ENCODE measurements at regions not wholly inside any gene's neighbourhood (a gene's known extent, or its start where the extent isn't known, plus 50 kb on each side); places are given as distances from the start of the nearest gene placed in this dataset.
A peak's percentile ranks its signal among the peaks of the same experiment; 100 is the strongest.

DNA sequence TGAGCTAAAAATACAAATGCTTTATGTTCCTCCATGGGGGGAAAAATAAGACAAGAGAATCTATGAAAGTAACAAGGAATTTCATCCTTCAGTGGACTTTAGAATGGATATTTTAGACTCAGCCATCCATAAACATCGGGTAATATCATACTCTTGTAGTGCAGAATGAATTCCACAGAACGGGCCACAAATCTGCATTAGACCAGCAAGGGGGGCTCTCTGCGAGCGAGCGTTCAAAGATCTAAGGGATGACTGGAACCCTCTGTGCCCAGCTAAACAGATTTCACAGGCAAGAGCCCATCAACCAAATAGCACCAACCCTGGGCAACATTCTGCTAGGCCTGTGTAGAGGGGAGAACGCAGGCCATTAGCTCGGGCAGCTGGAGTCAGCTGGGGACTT is 537.9 kb upstream of the CDH11 start:
- TF ChIP-seq, protein P1, sequence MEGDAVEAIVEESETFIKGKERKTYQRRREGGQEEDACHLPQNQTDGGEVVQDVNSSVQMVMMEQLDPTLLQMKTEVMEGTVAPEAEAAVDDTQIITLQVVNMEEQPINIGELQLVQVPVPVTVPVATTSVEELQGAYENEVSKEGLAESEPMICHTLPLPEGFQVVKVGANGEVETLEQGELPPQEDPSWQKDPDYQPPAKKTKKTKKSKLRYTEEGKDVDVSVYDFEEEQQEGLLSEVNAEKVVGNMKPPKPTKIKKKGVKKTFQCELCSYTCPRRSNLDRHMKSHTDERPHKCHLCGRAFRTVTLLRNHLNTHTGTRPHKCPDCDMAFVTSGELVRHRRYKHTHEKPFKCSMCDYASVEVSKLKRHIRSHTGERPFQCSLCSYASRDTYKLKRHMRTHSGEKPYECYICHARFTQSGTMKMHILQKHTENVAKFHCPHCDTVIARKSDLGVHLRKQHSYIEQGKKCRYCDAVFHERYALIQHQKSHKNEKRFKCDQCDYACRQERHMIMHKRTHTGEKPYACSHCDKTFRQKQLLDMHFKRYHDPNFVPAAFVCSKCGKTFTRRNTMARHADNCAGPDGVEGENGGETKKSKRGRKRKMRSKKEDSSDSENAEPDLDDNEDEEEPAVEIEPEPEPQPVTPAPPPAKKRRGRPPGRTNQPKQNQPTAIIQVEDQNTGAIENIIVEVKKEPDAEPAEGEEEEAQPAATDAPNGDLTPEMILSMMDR (IDR thresholded peaks at IDR 0.05): no peak
- H3K4me1 Mint-ChIP-seq (ENCODE audit: low read depth): peaks cover 39% of the 10 kb centered on the region
- H3K27ac Mint-ChIP-seq (ENCODE audit: unreplicated experiment): no peak overlapping the region

DNA sequence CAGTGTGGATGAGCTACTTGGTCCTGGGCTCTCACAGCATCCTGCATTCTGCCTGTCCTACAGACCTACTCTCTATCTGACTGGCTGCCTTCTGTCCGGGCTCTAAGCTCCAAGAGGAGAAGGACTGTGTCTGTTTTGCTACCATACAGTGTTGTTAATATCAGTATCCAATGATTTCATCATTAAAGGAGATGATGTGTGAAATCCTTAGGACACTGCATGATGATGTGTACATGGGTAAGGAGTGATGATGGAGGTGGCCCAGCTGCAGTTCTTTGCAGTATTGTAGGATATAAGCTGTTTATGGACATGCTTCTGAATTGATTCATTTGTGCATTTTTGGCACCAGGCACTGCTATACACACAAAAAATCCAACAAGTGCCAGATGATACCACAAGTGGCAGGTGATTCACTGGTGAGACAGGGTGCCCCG is 536.9 kb upstream of the CDH11 start:
- H3K4me1 Mint-ChIP-seq (ENCODE audit: low read depth): peaks cover 30% of the 10 kb centered on the region
- H3K36me3 Mint-ChIP-seq (ENCODE audit: low read depth): no peaks in the 10 kb centered on the region
- H3K4me3 Mint-ChIP-seq (ENCODE audit: unreplicated experiment): no peak overlapping the region
- H3K27me3 Mint-ChIP-seq (ENCODE audit: low read depth): peaks cover 2% of the 10 kb centered on the region
- peak overlapping the region; percentile 75 for H3K27ac Mint-ChIP-seq (ENCODE audit: unreplicated experiment)
- H3K9me3 Mint-ChIP-seq (ENCODE audit: low read depth): no peaks in the 10 kb centered on the region
- DNase-seq (ENCODE audit: low spot score): no peak
- TF ChIP-seq, protein P1 (IDR thresholded peaks at IDR 0.05): no peak

More for the DNA sequence above, 537.9 kb upstream of the CDH11 start:
- H3K9me3 Mint-ChIP-seq (ENCODE audit: low read depth): no peaks in the 10 kb centered on the region
- H3K27me3 Mint-ChIP-seq (ENCODE audit: low read depth): peaks cover 2% of the 10 kb centered on the region
- H3K4me3 Mint-ChIP-seq (ENCODE audit: unreplicated experiment): no peak overlapping the region
- H3K36me3 Mint-ChIP-seq (ENCODE audit: low read depth): no peaks in the 10 kb centered on the region
- no peak for DNase-seq (ENCODE audit: low spot score)

DNA sequence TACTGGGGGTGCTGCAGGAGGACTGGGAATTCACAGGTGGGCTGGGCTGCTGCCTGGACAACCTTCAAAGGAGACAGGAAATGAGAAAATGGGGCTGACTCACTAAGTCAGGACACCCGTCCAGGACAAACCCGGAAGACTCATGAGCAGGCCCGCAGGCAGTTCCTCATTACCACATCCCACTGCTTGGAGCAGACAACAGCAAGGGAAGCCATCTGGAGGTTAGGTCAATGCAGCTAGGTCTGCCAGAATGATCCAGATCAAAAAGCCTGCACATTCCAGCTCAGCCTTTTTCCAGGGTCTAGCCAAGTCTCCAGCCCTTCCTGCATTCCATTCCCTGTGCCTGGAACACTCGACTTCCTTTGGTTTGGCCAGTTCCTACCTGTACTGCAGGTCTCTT is 536.5 kb upstream of the CDH11 start:
- Mint-ChIP-seq H3K36me3 (ENCODE audit: low read depth) (no peaks in the 10 kb centered on the region), H3K4me3 (ENCODE audit: unreplicated experiment) (no peak overlapping the region), H3K27ac (ENCODE audit: unreplicated experiment) (peak overlapping the region; percentile 75), H3K9me3 (ENCODE audit: low read depth) (no peaks in the 10 kb centered on the region), H3K4me1 (ENCODE audit: low read depth) (peaks cover 26% of the 10 kb centered on the region), H3K27me3 (ENCODE audit: low read depth) (peaks cover 2% of the 10 kb centered on the region)
- DNase-seq (ENCODE audit: low spot score): no peak
- TF ChIP-seq, protein P1 (IDR thresholded peaks at IDR 0.05): no peak

DNA sequence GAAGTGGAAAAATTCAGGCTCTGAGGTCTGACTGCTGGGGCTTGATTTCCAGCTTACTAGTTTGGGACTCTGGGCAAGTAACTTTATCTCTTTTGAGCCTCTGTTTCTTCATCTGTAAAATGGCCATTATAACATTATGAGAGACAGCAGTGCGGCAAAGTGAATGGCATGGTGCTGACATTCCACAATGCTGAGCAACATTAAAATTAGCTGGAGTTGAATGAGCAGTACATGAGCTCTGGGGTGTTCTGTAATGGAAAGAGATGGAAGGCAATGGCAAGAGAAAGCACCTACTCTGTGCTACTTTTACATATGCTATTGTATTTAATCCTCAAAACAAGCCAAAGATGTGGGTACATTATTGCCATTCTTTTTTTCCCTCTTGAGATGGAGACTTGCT is 535.7 kb upstream of the CDH11 start:
- Mint-ChIP-seq H3K27me3 (ENCODE audit: low read depth) (peaks cover 2% of the 10 kb centered on the region), H3K4me1 (ENCODE audit: low read depth) (peaks cover 24% of the 10 kb centered on the region), H3K36me3 (ENCODE audit: low read depth) (no peaks in the 10 kb centered on the region), H3K27ac (ENCODE audit: unreplicated experiment) (no peak overlapping the region), H3K9me3 (ENCODE audit: low read depth) (no peaks in the 10 kb centered on the region), H3K4me3 (ENCODE audit: unreplicated experiment) (no peak overlapping the region)
- TF ChIP-seq, protein P1 (IDR thresholded peaks at IDR 0.05): no peak
- no peak for DNase-seq (ENCODE audit: low spot score)

DNA sequence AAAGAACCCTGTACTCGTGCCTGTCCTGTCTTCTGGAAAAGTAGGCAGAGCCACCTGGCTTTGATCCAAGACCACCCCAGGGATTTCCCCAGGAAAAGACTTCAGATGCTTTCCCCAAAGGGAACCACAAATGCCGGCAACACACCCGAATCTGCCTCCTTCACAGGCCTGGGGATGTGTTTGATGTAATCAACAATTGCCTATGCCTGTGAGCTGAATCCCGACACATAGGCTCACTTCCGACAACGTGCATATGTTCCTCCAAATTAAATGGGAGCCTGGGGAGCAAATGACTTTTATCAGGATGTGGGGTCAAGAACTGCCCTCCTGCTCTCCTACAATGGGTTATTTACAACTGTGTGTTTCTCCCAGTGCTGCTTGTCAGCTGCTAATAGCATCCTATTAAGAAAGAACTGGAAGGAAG is 535.2 kb upstream of the CDH11 start:
- no peak for DNase-seq (ENCODE audit: low spot score)
- peaks cover 2% of the 10 kb centered on the region for H3K27me3 Mint-ChIP-seq (ENCODE audit: low read depth)
- peak overlapping the region; percentile 18 for H3K27ac Mint-ChIP-seq (ENCODE audit: unreplicated experiment)
- TF ChIP-seq, protein P1 (IDR thresholded peaks at IDR 0.05): no peak
- no peak overlapping the region for H3K4me3 Mint-ChIP-seq (ENCODE audit: unreplicated experiment)
- H3K4me1 Mint-ChIP-seq (ENCODE audit: low read depth): peaks cover 24% of the 10 kb centered on the region
- no peaks in the 10 kb centered on the region for H3K9me3 Mint-ChIP-seq (ENCODE audit: low read depth)
- H3K36me3 Mint-ChIP-seq (ENCODE audit: low read depth): no peaks in the 10 kb centered on the region
